PC-3 (cell line): ENCODE measurements at regions not wholly inside any gene's neighbourhood (a gene's known extent, or its start where the extent isn't known, plus 50 kb on each side); places are given as distances from the start of the nearest gene placed in this dataset.

Experiments used
- EZH2 ChIP-seq: fragments of 300-600 bp; sonication (generic); IDR thresholded peaks from one replicate; pipeline ENCODE4 v1.6.1; 2017; ENCODE audit warnings: antibody characterized with exemption, mild to moderate bottlenecking, low read length; ENCODE audit not compliant: unreplicated experiment
- TF ChIP-seq, protein P1 (sequence below): fragments of 300-600 bp; sonication (generic); conservative IDR thresholded peaks from 2 replicates; pipeline ENCODE4 v1.5.1; 2017; ENCODE audit warnings: antibody characterized with exemption, low read depth, mild to moderate bottlenecking, low read length

DNA sequence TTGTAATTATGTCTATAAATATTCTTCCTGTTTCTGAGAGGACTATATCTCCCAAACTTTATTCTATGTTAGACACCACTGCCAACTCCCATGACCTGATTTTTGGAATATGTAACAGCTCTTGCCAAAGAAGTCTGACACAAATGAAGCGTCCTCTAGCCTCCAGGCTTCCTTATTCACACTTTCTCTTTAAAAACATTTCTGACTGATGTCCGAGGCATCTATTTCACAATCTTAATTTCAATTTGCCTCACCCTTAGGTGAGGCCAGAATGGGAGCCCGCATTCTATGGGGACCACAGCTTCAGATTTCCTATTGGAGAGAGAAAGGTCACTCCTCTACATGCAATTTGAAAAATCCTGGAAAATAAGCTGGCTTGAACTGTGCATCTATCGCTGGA lies 873.2 kb downstream of the GATA3 start:
- TF ChIP-seq, protein P1, sequence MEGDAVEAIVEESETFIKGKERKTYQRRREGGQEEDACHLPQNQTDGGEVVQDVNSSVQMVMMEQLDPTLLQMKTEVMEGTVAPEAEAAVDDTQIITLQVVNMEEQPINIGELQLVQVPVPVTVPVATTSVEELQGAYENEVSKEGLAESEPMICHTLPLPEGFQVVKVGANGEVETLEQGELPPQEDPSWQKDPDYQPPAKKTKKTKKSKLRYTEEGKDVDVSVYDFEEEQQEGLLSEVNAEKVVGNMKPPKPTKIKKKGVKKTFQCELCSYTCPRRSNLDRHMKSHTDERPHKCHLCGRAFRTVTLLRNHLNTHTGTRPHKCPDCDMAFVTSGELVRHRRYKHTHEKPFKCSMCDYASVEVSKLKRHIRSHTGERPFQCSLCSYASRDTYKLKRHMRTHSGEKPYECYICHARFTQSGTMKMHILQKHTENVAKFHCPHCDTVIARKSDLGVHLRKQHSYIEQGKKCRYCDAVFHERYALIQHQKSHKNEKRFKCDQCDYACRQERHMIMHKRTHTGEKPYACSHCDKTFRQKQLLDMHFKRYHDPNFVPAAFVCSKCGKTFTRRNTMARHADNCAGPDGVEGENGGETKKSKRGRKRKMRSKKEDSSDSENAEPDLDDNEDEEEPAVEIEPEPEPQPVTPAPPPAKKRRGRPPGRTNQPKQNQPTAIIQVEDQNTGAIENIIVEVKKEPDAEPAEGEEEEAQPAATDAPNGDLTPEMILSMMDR: no peak
- TF ChIP-seq EZH2: no peak
